Amniotic stem cell (primary cell): ENCODE measurements at regions not wholly inside any gene's neighbourhood (a gene's known extent, or its start where the extent isn't known, plus 50 kb on each side); places are given as distances from the start of the nearest gene placed in this dataset.
"Not testable (repeated sequence)": the region's sequence is repeated elsewhere in the genome, so short reads cannot be mapped to it uniquely, and the experiment has no call there.

Experiments used
- DNase-seq: peaks from one replicate; lab custom pipeline; 2025; lab: John Stamatoyannopoulos, UW

DNA sequence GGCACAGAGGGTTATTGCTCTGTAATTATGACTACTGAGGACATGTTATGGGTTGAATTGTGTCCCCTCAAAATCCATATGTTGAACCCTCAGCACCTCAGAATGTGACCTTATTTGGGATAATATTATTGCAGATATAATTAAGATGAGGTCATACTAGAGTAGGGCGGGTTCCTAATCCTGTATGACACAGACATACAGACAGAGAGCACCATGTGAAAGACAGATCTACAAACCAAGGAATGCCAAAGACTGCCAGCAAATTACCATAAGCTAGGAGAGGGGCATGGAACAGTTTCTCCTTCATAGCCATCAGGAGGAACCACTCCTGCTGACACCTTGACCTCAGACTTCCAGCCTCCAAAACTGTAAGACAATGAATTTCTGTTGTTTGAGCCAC lies 115.2 kb upstream of the OTUD4 start:
- no peak for DNase-seq

DNA sequence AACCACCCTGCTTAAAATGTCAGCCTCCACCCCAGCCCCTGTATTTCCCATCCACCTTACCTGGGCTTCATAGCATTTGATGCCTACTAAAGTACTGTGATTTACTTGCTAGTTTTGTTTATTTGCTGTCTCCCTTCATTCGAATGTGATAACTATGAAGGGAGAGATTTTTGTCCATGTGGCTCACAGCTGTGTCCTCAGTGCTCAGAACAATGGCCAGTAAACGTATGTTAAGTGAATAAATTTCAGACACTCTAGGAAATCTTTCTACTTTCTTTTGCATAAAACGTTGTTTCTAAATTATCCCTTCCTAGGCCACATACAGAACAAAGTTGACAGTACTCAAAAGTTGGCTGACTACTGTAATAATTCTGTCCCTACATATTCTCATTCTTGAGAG lies 114.7 kb upstream of the OTUD4 start:
- DNase-seq, result no peak

GRCh38 chr4:145293658-145294057 lies 113.3 kb upstream of the OTUD4 start:
- DNase-seq, result no peak

- no peak for DNase-seq
Measured at GRCh38 chr4:145290955-145291354, 110.6 kb upstream of the OTUD4 start.

DNA sequence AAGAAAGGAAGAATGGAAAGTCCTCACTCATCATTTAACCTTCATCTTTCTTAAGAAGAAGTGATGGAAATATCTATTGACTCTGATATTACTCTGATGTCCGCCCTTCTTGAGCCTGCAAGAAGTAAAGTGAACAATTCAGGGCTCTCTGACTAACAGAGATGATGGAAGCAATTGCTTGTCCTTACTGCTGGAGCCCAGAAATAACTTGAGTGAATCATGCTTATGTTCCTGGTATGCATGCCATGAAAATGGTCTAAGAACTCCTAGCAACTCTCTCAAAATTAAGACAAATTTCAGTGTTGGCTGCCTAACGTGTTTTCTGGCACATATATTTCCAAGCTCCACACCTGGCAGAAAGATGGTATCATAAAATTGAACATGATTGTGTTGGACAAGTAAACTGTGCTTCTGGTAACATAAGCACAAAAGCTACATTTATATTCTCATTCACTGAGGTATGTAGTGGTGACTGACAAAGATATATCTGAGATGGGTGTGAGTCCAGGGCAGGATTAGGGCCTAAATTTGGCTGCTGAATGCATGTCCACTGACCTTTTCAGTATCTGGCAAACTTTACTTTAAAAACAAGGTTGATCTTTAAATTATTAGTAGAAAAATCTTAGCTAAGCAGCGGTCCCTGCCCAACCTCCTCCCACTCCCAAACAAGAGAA lies 109.2 kb upstream of the OTUD4 start:
- peak; percentile 26 for DNase-seq

- DNase-seq, result no peak
Measured at GRCh38 chr4:145287351-145287750, 107.0 kb upstream of the OTUD4 start.

DNA sequence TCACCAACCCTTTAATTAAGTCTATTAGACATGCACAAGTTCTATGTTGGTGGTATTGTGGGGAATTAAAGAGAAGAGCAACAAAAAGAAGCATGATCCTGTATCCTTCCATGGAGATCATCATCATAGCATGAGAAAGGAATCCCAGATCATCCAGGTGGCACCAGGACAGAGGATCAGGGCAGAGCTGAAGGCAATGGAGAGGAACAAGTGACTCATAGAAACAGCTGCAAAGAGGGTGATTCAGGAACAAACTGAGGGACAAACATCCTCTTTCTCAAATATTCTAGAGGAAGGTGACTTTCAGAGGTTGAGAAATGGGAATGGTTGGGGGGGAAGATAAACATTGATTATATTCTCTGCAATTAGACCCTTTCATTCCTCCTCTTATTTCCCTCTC lies 105.5 kb upstream of the OTUD4 start:
- DNase-seq, result no peak

- no peak for DNase-seq
Measured at GRCh38 chr4:145283909-145284308, 103.5 kb upstream of the OTUD4 start.

DNA sequence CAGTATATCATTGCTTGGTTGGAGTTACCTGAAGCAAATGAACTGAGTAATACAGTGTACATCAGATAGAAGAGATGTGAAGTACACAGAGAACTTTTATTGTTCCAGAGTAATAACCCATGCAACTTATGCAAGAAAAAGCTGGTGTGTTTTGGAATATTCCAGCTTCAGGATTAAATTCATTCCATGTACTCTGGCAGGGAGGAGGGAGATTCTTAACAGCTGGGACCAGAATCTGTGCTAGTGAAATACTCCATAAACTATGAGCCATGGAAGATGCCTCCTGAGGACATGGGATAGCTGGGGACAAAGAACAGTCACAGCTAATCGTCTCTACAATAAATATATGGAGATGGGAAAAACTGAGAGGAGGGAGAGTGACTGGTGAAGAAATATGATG lies 101.6 kb upstream of the OTUD4 start:
- DNase-seq, result no peak

GRCh38 chr4:145281224-145281623 lies 100.8 kb upstream of the OTUD4 start:
- no peak for DNase-seq

DNA sequence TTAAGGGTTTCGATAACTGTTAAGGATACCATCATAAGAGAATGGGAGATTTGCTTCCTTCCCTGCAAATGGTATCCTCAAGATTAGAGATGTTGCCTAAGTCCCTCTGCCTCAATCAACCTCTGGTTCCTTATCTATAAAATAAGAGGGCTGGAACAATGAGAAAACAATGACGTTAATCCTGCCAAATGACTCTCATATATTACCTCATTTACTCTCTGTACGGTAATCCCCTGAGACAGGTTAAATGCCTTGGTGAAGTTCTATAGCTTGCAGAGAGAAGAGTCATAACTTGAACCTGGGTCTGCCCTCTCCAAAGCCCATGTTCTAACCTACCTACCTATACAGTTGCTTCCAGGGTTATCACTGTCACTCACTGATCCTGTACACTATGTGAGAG lies 100.2 kb upstream of the OTUD4 start:
- no peak for DNase-seq

GRCh38 chr4:145279122-145279960 lies 99.0 kb upstream of the OTUD4 start:
- peak; percentile 49 for DNase-seq

DNA sequence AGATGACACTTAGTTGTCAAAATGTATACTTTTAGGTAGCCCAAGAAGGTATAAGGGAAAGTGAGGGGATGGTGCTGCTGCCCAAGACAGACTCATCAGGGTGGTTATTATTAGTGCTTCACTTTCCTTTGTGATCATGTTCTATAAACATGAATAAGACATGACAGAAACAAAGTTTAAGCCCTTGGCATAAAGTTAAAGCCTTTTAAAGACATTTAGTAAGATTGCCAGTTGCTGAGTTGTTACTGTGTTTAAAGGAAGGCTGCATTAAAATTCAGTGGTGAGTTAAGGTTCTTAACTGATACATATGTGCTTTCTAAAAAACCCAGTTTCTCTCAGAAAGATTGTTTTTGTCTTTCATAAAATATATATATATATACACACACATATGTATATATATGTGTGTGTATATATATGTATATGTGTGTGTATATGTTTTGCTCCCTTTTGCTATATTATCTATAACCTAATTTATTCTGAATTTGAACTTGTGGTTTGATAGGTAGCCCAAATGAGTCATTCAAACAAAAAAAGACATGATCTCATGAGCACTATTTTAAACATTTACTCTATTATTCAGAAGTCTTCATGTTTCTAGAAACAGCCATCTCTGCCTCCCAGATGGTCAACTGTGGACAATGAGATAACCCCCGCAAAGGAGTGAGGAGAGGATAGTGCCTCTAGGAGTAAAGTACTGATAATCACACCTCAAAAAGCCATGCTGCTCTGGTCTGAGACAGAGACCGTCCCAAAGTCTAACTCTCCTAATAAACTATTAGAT lies 98.1 kb upstream of the OTUD4 start:
- DNase-seq, result no peak

DNA sequence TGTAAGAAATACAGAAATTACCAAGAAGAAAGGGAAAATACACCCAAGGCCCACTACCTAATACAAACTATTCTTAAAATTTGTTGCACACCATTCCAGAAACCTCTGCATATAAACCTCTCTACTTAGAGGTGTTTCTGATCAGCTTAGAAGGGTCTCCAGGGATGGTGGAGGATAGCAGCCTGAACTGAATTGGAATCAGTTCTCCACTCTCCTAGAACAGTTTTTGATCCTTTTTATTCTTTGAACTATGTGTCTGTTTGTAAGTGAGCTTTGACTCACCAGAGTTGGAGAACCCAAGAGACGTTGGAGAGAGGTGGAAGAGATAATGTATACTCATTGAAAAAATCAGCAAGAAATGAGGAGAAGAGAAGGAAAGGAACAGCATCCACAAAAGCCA lies 96.6 kb upstream of the OTUD4 start:
- no peak for DNase-seq

DNA sequence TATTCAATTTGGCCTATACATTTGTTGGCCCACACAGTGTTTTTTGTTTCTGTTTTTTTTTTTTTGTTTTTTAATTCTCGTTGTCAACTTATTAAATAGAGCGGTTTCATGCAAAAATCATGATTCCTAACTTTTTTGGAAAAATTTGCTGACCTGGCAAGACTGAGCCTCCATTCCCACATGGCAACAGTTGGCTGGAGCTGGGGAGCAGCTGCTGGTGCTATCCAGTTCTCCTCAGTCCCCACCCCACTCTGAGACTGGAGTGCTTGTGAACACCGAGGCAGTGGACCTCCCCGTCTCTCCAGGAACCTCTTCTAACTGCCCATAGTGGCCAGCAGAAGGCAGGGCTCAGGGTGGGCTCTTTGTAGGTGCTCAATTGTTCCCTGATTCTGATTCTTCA lies 95.7 kb upstream of the OTUD4 start:
- no peak for DNase-seq

- DNase-seq, result no peak
Measured at GRCh38 chr4:145271194-145271593, 90.8 kb upstream of the OTUD4 start.

DNA sequence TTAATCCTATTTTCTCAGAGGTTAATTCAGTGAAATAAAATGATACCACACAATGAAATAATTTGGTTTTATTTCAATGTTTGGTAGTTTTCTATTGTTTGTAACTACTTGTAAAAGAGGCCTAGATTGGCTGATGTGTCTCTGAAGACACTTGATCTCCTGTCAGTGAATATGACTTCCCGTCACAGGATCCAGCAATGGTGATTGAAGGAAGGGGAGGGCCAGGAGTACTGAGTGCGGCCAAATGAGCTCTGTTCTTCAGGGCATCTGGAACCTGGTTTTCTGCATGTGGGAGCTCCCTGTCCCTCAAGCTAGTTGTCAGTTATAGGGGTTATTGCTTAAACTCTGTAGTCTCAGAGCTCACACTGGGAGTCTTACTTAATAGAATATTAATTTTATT lies 86.5 kb upstream of the OTUD4 start:
- DNase-seq, result no peak

DNA sequence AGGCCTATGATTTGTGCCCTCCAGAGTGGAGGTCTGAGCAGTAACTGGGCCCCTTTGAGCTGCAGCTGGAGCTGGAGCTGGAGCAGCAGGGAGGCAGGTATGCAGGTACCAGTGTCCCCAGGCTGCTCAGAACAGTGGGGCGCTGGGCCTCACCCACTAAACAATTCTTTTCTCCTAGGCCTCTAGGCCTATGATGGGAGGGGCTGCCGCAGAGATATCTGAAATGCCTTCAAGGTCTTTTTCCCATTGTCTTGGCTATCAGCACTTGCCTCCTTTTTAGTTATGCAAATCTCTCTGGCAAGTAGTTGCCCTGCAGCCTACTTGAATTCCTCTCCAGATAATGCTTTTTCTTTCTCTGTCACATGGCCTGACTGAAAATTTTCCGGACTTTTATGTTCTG lies 79.7 kb upstream of the OTUD4 start:
- DNase-seq, result no peak

- not testable (repeated sequence) for DNase-seq
Measured at GRCh38 chr4:145255311-145255710, 74.9 kb upstream of the OTUD4 start.

GRCh38 chr4:145252190-145252589 lies 71.8 kb upstream of the OTUD4 start:
- no peak for DNase-seq

DNA sequence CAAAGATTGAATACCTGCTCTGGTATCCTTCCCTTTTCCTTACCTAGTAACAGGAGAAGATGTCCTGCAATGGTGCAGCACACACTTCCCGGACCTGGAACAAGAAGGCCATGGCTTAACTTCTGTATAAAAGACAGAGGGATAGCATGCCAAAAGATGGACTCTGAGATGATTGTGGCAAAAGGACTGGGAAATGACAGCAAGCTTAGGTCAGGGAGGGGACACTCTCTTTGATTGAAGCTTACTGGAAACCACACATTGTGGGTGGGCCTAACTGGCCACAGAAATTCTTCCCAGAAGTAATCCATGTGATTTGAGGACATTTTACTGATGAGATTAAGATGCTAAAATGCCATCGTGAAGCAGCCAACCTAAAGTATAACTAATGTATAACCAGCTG lies 71.0 kb upstream of the OTUD4 start:
- no peak for DNase-seq

- no peak for DNase-seq
Measured at GRCh38 chr4:145248971-145249370, 68.6 kb upstream of the OTUD4 start.

GRCh38 chr4:145248502-145248901 lies 68.1 kb upstream of the OTUD4 start:
- DNase-seq, result no peak
